Natural killer cell treated with Interleukin-12 subunit alpha and Interleukin-12 subunit beta and Interleukin-15 and Interleukin-18, amount 100 ng/mL, for 72 hours (primary cell): ENCODE measurements at regions not wholly inside any gene's neighbourhood (a gene's known extent, or its start where the extent isn't known, plus 50 kb on each side); places are given as distances from the start of the nearest gene placed in this dataset.

Experiments
- ATAC-seq, 2 donors: fragments of 150-1000 bp; cut with Tn5 transposase in 1 of 2; sonication (Bioruptor Pico), chemical (Tn5 transposase) in 1 of 2; 2 replicates each; pipeline ENCODE4 v1.10.0; 2021
- DNase-seq: peaks from one replicate; pipeline ENCODE4 v3.0.0; 2022; ENCODE audit warnings: low spot score
- H3K27ac Mint-ChIP-seq, 2 donors: 1 replicate in 1 of 2; 2 replicates in 1 of 2; pipeline ENCODE4 v1.8.0; 2022; ENCODE audit warnings: mixed read lengths in 2 of 2, mild to moderate bottlenecking in 1 of 2, moderate library complexity in 1 of 2
- H3K27me3 Mint-ChIP-seq, 2 donors: 1 replicate in 1 of 2; 2 replicates in 1 of 2; pipeline ENCODE4 v1.8.0; 2022; ENCODE audit warnings: mixed read lengths in 2 of 2
- H3K36me3 Mint-ChIP-seq: one replicate; pipeline ENCODE4 v1.8.0; 2022; ENCODE audit warnings: mixed read lengths
- H3K4me1 Mint-ChIP-seq, 2 donors: 1 replicate in 1 of 2; 2 replicates in 1 of 2; pipeline ENCODE4 v1.8.0; 2022; ENCODE audit warnings: low read depth in 2 of 2, mixed read lengths in 2 of 2, mild to moderate bottlenecking in 1 of 2
- H3K4me3 Mint-ChIP-seq: one replicate; pipeline ENCODE4 v1.8.0; 2022; ENCODE audit warnings: mixed read lengths
- H3K9me3 Mint-ChIP-seq: 2 replicates; pipeline ENCODE4 v1.8.0; 2022; ENCODE audit warnings: mixed read lengths

DNA sequence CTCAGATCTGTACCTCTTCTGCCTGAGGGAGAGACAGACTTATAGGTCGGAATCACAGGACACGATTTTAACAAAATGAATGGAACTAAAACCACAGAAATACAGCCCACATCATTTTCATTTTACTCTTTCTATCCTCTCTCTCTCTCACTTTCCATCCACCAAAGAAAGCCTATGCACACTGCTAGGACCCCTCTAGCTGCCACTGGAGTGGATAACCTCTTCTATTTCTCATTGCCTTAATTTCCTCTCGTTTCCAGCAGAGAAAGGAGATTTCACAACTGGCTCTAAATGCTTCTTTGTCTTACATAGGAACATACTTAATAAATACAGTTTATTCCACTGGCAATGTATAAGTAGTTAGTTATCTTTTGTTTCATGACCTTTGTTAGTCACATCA, 867.8 kb upstream of the ADGRL4 start:
- DNase-seq (no peak), ATAC-seq (no peak)
- no peak overlapping the region for H3K4me3 Mint-ChIP-seq
- no peak overlapping the region for H3K27ac Mint-ChIP-seq
- H3K4me1 Mint-ChIP-seq: no peaks in the 10 kb centered on the region
- peaks cover 29% of the 10 kb centered on the region for H3K9me3 Mint-ChIP-seq
- no peaks in the 10 kb centered on the region for H3K27me3 Mint-ChIP-seq
- peaks cover 20% of the 10 kb centered on the region for H3K36me3 Mint-ChIP-seq

DNA sequence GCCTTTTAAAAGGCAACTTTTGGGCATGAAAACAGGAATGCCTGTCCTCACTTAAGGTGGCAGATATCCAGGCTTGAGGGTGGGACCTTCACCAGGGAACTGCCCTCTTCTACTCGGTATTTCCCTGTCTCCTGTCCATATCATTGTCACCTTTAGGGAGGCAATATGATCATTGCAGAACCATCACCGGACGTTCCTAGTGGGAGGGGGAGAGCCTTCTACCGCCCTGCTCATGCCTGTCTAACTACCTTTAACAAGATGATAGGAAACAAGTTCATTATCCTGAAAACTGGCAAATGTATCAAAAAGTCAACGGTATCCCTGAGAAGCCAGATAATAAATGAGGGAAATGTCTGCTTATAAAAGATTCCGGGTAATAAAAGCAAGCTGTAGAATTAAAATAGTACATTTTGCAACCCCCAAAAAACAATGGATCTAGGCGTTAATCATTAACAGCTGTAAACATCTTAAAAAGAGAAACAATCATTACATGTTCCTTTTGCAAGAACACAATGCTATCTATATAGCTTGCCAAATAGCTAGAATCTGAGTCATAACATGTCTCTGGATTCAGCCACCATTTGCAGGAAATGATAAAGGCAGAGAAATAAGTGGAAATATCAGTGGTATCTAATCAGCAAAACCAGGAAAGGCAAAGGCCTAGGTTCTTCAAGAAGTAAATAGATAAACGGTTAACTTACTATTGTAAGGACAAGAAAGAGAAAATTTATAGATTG, 852.9 kb upstream of the ADGRL4 start:
- Mint-ChIP-seq H3K9me3 (peaks cover 26% of the 10 kb centered on the region), H3K27me3 (no peaks in the 10 kb centered on the region), H3K36me3 (peaks cover 26% of the 10 kb centered on the region), H3K27ac (no peak overlapping the region), H3K4me1 (no peaks in the 10 kb centered on the region), H3K4me3 (no peak overlapping the region)
- ATAC-seq: no peak
- no peak for DNase-seq

DNA sequence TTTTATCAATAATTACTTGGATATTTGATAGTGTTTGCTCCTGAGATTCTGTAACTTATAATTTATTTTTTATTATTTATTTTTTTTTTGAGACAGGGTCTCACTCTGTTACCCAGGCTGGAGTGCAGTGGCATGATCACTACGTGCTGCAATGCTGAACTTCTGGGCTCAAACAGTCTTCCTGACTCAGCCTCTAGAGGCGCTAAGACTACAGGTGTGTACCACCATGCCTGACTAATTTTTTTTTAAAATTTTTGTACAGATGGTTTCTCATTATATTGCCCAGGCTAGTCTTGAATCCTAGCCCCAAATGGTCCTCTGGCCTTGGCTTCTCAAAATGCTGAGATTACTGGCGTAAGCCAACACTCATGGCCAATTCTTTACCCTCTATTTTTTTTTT, 845.5 kb upstream of the ADGRL4 start:
- Mint-ChIP-seq H3K27ac (no peak overlapping the region), H3K4me3 (no peak overlapping the region), H3K27me3 (no peaks in the 10 kb centered on the region), H3K36me3 (peaks cover 11% of the 10 kb centered on the region), H3K9me3 (peaks cover 9% of the 10 kb centered on the region), H3K4me1 (no peaks in the 10 kb centered on the region)
- DNase-seq: no peak
- ATAC-seq: no peak

DNA sequence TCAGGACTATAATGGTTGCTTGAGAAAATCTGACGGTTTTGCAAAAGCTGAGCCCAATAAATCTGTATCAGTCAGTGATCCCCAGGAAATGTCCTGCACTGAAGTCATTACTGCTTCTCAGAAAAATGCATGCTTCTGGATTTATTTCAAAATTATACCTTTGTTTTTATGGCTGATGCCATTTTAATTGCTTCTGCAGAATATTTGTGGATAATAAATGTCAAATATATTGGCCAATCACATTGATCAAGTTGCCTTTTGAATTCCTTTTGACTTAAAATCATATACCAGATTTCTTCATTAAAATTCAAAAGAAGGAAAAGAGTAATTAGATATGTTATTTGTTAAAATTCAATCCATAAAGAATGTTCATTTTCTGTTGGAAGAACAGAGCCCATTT, 842.9 kb upstream of the ADGRL4 start:
- Mint-ChIP-seq H3K9me3 (peaks cover 5% of the 10 kb centered on the region), H3K27ac (no peak overlapping the region), H3K4me3 (no peak overlapping the region), H3K36me3 (peaks cover 4% of the 10 kb centered on the region), H3K4me1 (no peaks in the 10 kb centered on the region), H3K27me3 (no peaks in the 10 kb centered on the region)
- DNase-seq: no peak
- ATAC-seq: no peak

DNA sequence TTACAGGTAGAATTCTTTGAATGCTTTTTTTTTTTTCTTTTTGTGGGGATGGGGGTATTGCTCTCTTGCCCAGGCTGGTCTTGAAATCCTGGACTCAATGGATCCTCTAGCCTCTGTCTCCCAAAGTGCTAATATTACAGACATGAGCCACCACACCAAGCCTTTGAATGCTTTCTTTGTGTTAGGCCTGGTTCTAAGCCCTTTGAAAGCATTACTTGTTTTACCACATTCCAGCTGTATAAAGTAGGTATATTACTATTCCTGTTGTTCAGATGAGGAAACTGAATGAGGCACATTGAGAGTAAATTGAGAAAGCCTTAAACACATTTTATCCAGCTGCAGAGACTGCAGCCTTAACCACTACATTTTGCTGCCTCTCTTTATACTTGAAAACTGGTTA, 841.8 kb upstream of the ADGRL4 start:
- DNase-seq (no peak), ATAC-seq (no peak)
- H3K27me3 Mint-ChIP-seq: no peaks in the 10 kb centered on the region
- no peak overlapping the region for H3K27ac Mint-ChIP-seq
- peaks cover 4% of the 10 kb centered on the region for H3K36me3 Mint-ChIP-seq
- H3K4me3 Mint-ChIP-seq: no peak overlapping the region
- peaks cover 4% of the 10 kb centered on the region for H3K9me3 Mint-ChIP-seq
- no peaks in the 10 kb centered on the region for H3K4me1 Mint-ChIP-seq

DNA sequence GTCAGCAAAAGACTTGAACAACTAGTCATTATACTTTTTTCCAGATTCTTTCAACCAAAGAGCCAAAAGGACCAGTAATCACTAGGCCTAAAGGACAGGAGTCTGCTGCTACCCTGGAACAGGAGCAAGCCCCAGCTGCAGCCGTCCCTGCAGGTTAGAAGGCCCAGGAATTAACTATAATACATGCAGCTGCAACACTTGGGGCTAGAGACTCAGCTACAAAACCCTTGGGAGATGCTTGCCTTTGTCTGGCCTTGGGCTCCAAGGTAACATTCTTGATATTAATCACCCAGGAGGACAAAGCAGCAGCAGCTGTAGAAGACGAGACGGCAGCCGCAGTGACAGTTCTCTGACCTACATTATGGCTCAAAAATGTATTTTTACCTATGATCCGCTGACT, 841.2 kb upstream of the ADGRL4 start:
- no peaks in the 10 kb centered on the region for H3K4me1 Mint-ChIP-seq
- no peaks in the 10 kb centered on the region for H3K27me3 Mint-ChIP-seq
- H3K4me3 Mint-ChIP-seq: no peak overlapping the region
- ATAC-seq: no peak
- peaks cover 4% of the 10 kb centered on the region for H3K9me3 Mint-ChIP-seq
- H3K27ac Mint-ChIP-seq: no peak overlapping the region
- DNase-seq: no peak
- H3K36me3 Mint-ChIP-seq: peaks cover 4% of the 10 kb centered on the region

DNA sequence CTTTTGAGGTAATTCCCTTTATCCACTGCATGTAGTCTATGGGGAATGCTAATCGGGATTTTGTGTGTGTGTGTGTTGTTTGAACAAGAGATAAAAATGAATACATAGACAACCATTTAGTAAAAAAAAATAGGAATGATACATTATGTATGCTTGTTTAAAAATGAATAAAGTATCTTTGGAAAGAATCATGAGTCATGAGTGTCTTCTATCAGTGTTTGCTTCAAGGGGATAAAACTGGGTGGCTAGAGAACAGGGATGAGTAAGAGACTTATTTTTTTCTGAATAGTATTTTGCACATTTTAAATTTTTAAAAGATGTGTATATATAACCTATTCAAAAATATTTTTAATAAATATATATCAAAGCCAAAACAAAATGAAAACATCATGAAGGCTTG, 839.4 kb upstream of the ADGRL4 start:
- Mint-ChIP-seq H3K27ac (no peak overlapping the region), H3K27me3 (no peaks in the 10 kb centered on the region), H3K36me3 (peaks cover 4% of the 10 kb centered on the region), H3K4me3 (no peak overlapping the region), H3K4me1 (no peaks in the 10 kb centered on the region), H3K9me3 (peaks cover 4% of the 10 kb centered on the region)
- no peak for ATAC-seq
- DNase-seq: no peak

DNA sequence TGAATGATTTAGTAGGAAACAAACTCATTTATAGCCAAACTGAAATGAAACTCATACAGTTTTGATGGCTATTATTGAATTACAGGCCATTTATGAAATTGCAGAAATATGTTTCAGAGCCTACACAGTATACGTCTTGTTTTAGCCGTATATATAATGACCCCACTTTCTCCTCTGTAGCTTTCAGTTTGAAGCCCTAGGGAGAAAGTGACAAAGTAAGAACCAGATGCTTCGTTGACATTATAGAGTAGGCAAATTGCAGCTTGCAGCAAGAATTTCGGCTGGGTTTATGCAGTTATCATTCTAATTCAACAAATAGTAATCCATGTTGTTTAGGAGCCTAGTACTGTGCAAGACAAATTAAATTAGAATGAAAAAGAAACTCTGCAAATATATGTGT, 836.3 kb upstream of the ADGRL4 start:
- no peak overlapping the region for H3K27ac Mint-ChIP-seq
- H3K4me1 Mint-ChIP-seq: no peaks in the 10 kb centered on the region
- ATAC-seq: no peak
- DNase-seq: no peak
- H3K9me3 Mint-ChIP-seq: no peaks in the 10 kb centered on the region
- H3K4me3 Mint-ChIP-seq: no peak overlapping the region
- no peaks in the 10 kb centered on the region for H3K27me3 Mint-ChIP-seq
- H3K36me3 Mint-ChIP-seq: no peaks in the 10 kb centered on the region

DNA sequence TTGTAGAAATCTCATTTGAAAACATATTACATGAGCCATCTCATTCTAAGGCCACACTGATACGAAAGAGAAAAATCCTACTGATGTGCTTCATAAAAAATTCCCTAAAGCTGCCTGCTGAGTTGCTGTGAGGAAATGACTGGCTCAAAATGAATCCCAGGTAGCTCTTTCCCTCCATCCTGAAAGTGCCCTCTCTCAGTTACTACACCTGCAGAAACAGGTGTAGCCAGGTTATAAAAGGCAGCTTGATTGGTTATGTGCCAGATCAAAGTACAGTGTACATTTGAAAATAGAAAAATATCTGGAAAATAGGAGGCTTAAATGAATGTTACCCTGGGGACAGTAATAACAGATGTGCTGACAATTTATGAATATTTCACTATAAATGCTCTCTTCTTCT, 833.4 kb upstream of the ADGRL4 start:
- Mint-ChIP-seq H3K4me1 (no peaks in the 10 kb centered on the region), H3K36me3 (no peaks in the 10 kb centered on the region), H3K27me3 (no peaks in the 10 kb centered on the region), H3K9me3 (no peaks in the 10 kb centered on the region), H3K4me3 (no peak overlapping the region), H3K27ac (no peak overlapping the region)
- ATAC-seq (no peak), DNase-seq (no peak)

DNA sequence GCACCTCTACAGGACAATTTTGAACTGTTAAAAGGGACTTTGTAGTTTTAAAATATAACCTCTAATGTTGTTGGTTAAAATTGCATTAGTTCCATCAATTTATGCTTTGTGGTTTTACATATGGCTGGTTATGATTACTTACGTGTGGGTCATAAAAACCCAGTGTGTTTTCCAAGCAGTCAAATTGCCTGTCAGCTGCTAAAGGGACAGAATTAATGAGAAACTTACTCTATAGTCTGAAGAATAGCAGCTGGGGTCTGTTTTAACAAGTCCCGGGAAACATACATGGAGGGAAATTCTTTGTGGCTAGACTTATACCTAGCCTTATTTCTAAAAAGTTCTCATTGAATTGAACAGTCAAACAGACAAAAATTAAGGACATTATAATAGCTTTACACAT, 820.9 kb upstream of the ADGRL4 start:
- H3K27ac Mint-ChIP-seq: no peak overlapping the region
- H3K27me3 Mint-ChIP-seq: no peaks in the 10 kb centered on the region
- H3K9me3 Mint-ChIP-seq: peaks cover 2% of the 10 kb centered on the region
- no peaks in the 10 kb centered on the region for H3K36me3 Mint-ChIP-seq
- no peak for DNase-seq
- H3K4me1 Mint-ChIP-seq: no peaks in the 10 kb centered on the region
- ATAC-seq: no peak
- no peak overlapping the region for H3K4me3 Mint-ChIP-seq

DNA sequence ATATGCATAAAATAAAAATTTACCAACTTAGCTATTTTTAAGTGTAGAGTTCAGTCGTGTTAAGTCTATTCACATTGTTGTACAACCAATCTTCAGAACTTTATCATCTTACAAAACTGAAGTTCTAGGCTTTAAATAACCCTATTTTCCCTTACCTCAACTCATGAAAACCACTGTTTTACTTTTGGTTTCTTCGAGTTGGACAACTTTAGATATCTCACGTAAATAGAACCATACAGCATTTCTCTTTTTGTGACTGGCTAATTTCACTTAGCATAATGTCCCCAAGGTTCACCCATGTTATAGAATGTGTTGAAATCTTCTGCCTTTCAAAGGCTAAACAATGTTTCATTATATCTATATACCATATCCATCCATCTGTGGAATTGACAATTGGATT, 819.0 kb upstream of the ADGRL4 start:
- H3K36me3 Mint-ChIP-seq: no peaks in the 10 kb centered on the region
- H3K27ac Mint-ChIP-seq: no peak overlapping the region
- H3K4me1 Mint-ChIP-seq: no peaks in the 10 kb centered on the region
- H3K27me3 Mint-ChIP-seq: no peaks in the 10 kb centered on the region
- H3K9me3 Mint-ChIP-seq: peaks cover 2% of the 10 kb centered on the region
- H3K4me3 Mint-ChIP-seq: no peak overlapping the region
- DNase-seq: no peak
- no peak for ATAC-seq

DNA sequence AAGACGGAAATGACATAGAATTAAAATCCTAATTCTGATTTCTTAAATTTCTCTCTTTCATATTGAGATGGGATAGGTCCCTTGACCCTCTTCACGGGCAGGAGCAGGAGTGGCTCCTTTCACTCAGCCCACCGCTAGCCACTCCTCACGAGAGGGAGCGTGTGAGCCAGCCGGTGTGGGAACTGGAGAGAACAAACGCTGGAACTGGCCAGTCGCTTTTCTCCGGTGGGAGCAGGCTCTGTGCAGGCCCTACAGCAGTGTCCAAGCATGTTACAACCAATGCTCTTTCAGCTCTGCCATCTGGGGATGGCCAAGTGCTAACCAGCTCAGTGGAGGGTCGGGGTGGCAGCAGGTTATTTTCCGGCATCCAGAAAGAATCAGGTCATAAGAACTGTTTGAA, 815.5 kb upstream of the ADGRL4 start:
- H3K27me3 Mint-ChIP-seq: no peaks in the 10 kb centered on the region
- peaks cover 8% of the 10 kb centered on the region for H3K9me3 Mint-ChIP-seq
- DNase-seq: no peak
- no peak for ATAC-seq
- no peaks in the 10 kb centered on the region for H3K4me1 Mint-ChIP-seq
- H3K4me3 Mint-ChIP-seq: no peak overlapping the region
- H3K36me3 Mint-ChIP-seq: no peaks in the 10 kb centered on the region
- no peak overlapping the region for H3K27ac Mint-ChIP-seq

DNA sequence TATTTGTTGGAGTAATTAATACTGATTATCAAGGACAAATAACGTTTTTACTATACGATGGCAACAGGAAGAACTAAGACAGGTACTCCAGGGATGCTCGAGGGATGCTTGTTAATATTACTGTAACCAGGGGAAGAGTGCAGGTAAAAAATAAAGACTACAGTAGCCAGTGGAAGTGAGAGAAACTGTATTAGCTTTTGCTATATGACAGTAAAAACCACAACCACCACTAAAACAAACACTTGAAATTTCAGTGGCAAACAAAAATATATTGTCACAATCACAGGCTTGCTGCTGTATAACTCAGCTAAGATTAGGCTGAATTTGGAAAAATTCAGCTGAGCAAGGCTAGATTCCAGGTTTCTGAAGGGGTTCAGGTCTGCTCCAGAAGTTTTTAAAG, 812.6 kb upstream of the ADGRL4 start:
- H3K4me1 Mint-ChIP-seq: no peaks in the 10 kb centered on the region
- peaks cover 8% of the 10 kb centered on the region for H3K9me3 Mint-ChIP-seq
- no peak for ATAC-seq
- no peaks in the 10 kb centered on the region for H3K27me3 Mint-ChIP-seq
- DNase-seq: no peak
- H3K4me3 Mint-ChIP-seq: no peak overlapping the region
- no peaks in the 10 kb centered on the region for H3K36me3 Mint-ChIP-seq
- no peak overlapping the region for H3K27ac Mint-ChIP-seq

DNA sequence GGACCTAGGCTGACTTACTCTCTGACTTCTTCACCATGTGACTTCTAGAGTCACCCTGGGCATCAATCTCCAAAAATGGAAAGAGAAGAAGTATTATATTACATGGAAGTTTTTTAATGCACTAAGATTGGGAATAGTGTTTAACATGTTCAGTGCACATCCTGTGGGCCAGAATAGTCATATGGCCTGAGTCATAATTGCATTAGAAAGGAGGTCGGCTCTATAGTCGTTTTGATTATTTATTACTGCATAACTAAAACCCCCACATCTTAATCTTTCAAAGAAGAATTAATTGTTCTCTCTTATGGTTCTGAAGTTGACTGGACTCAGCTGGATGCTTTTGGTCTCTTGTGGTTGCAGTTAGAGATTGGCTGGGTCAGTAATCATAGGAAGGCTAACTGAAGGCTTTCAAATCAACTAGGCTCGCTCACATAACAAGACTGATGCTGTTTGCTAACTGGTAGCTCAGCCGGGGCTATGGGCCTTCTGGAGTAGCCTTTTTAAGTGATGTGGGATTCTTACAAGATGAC, 810.6 kb upstream of the ADGRL4 start:
- Mint-ChIP-seq H3K27me3 (no peaks in the 10 kb centered on the region), H3K4me1 (no peaks in the 10 kb centered on the region), H3K27ac (no peak overlapping the region), H3K36me3 (no peaks in the 10 kb centered on the region), H3K9me3 (peaks cover 8% of the 10 kb centered on the region), H3K4me3 (no peak overlapping the region)
- DNase-seq: no peak
- no peak for ATAC-seq

DNA sequence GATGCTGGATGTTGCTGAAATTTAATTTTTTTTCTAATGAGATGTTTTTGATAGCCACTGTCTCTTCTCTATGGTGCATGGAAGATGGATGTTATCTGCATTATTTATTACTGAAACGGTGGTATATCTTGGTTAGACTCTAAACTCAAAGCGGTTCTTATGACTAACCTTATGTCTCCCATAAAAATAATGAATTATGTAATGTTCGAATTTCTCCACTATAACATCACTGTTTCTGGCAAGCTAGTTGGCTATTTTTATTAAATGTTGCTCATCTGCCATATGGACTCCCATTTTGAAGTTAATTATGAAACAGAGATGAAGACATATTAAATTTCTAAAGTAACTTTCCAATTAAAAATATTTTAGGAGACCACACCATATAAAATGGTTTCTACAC, 808.6 kb upstream of the ADGRL4 start:
- DNase-seq (no peak), ATAC-seq (no peak)
- no peaks in the 10 kb centered on the region for H3K36me3 Mint-ChIP-seq
- H3K9me3 Mint-ChIP-seq: peaks cover 8% of the 10 kb centered on the region
- no peak overlapping the region for H3K4me3 Mint-ChIP-seq
- no peak overlapping the region for H3K27ac Mint-ChIP-seq
- no peaks in the 10 kb centered on the region for H3K4me1 Mint-ChIP-seq
- no peaks in the 10 kb centered on the region for H3K27me3 Mint-ChIP-seq
